ENCODE measurements at regions not wholly inside any gene's neighbourhood (a gene's known extent, or its start where the extent isn't known, plus 50 kb on each side); places are given as distances from the start of the nearest gene placed in this dataset.

GRCh38 chr13:97878431-97879375 lies 74.8 kb upstream of the IPO5 start:
- TF ChIP-seq CTCF (IDR thresholded peaks at IDR 0.05) (no peak), POLR2A (IDR thresholded peaks at IDR 0.05) (no peak), EP300 (IDR thresholded peaks at IDR 0.05) (no peak), POLR2AphosphoS5 (IDR thresholded peaks at IDR 0.05) (no peak)
